IMR-90 (cell line): ENCODE measurements at regions not wholly inside any gene's neighbourhood (a gene's known extent, or its start where the extent isn't known, plus 50 kb on each side); places are given as distances from the start of the nearest gene placed in this dataset.

Experiments used
- ATAC-seq: fragments of 200-7000 bp; cut with Tn5 transposase; 2 replicates; pipeline ENCODE4 v1.9.1; 2020; ENCODE audit warnings: low read depth, mild to moderate bottlenecking, moderate library complexity
- BruUV-seq: library from RNA; stranded (reverse); fragments of 400-500 nt; replicated peaks from 2 replicates; lab custom pipeline; 2021; lab: Mats Ljungman, UMichigan
- CTCF ChIA-PET: fragments of 300-600 bp; formaldehyde crosslinking; extraction: SDS; loops from one replicate; lab custom pipeline; 2021; ENCODE audit warnings: antibody characterized with exemption; lab: Yijun Ruan, JAX
- POLR2A ChIA-PET: fragments of 300-600 bp; sonication (Branson Sonifier 250); formaldehyde crosslinking; loops from one replicate; lab custom pipeline; 2022; ENCODE audit warnings: antibody characterized with exemption; ENCODE audit not compliant: unreplicated experiment; lab: Charles Lee
- DNase-seq: peaks from one replicate; pipeline ENCODE4 v3.0.0; 2013
- H2AFZ ChIP-seq: replicated peaks from 2 replicates; pipeline ENCODE3; 2013; ENCODE audit warnings: low read length, mild to moderate bottlenecking; ENCODE audit not compliant: poor library complexity
- H2AK5ac ChIP-seq: 2 replicates; pipeline ENCODE4 v1.6.1; 2013; ENCODE audit warnings: low read depth, low read length, inconsistent platforms
- H2AK9ac ChIP-seq: replicated peaks from 2 replicates; pipeline ENCODE3; 2013; ENCODE audit warnings: mild to moderate bottlenecking, low read depth, low read length, moderate library complexity; ENCODE audit not compliant: poor library complexity
- H2BK120ac ChIP-seq: 2 replicates; pipeline ENCODE4 v1.6.1; 2013; ENCODE audit warnings: low read depth, low read length, inconsistent platforms
- H2BK15ac ChIP-seq: 3 replicates; pipeline ENCODE4 v1.6.1; 2013; ENCODE audit warnings: low read depth, low read length, inconsistent platforms
- H2BK20ac ChIP-seq: 2 replicates; pipeline ENCODE4 v1.6.1; 2013; ENCODE audit warnings: low read depth, mild to moderate bottlenecking, inconsistent platforms, low read length, moderate library complexity
- H2BK5ac ChIP-seq: 2 replicates; pipeline ENCODE4 v1.6.1; 2013; ENCODE audit warnings: mild to moderate bottlenecking, low read depth, low read length, inconsistent platforms; ENCODE audit not compliant: poor library complexity, severe bottlenecking
- H3K14ac ChIP-seq: replicated peaks from 2 replicates; pipeline ENCODE4 v1.6.1; 2013; ENCODE audit warnings: low read depth, low read length, inconsistent platforms
- H3K18ac ChIP-seq: 2 replicates; pipeline ENCODE4 v1.6.1; 2013; ENCODE audit warnings: low read depth, low read length, control low read depth
- H3K23ac ChIP-seq: 2 replicates; pipeline ENCODE4 v1.6.1; 2013; ENCODE audit warnings: low read depth, low read length, inconsistent platforms
- H3K27ac ChIP-seq: 2 replicates; pipeline ENCODE4 v1.5.1; 2013; ENCODE audit warnings: mild to moderate bottlenecking, control low read depth, low read length; ENCODE audit not compliant: insufficient read depth
- H3K27me3 ChIP-seq: 2 replicates; pipeline ENCODE4 v1.6.1; 2013; ENCODE audit warnings: low read length; ENCODE audit not compliant: control insufficient read depth, insufficient read depth
- H3K36me3 ChIP-seq: 2 replicates; pipeline ENCODE4 v1.6.1; 2013; ENCODE audit warnings: low read length, mixed read lengths; ENCODE audit not compliant: control insufficient read depth, insufficient read depth
- H3K4ac ChIP-seq: 2 replicates; pipeline ENCODE4 v1.6.1; 2013; ENCODE audit warnings: low read depth, low read length, inconsistent platforms
- H3K4me1 ChIP-seq: 2 replicates; pipeline ENCODE4 v1.6.1; 2013; ENCODE audit warnings: low read length, mixed read lengths; ENCODE audit not compliant: control insufficient read depth, insufficient read depth
- H3K4me2 ChIP-seq: 2 replicates; pipeline ENCODE4 v1.6.1; 2013; ENCODE audit warnings: low read depth, mild to moderate bottlenecking, control low read depth, low read length, moderate library complexity
- H3K4me3 ChIP-seq: 2 replicates; pipeline ENCODE4 v1.5.1; 2013; ENCODE audit warnings: low read depth, mild to moderate bottlenecking, control low read depth, low read length, moderate library complexity; ENCODE audit not compliant: insufficient read depth
- H3K56ac ChIP-seq: 2 replicates; pipeline ENCODE4 v1.6.1; 2013; ENCODE audit warnings: low read length, inconsistent platforms; ENCODE audit not compliant: insufficient read depth; ENCODE audit errors: extremely low read depth
- H3K79me1 ChIP-seq, 2 experiments: 2 replicates each; pipeline ENCODE4 v1.6.1; 2013; ENCODE audit warnings: low read length in 2 of 2, inconsistent platforms in 1 of 2, low read depth in 1 of 2
- H3K9ac ChIP-seq: 2 replicates; pipeline ENCODE4 v1.6.1; 2013; ENCODE audit warnings: low read depth, low read length, control low read depth
- H3K9me1 ChIP-seq: 2 replicates; pipeline ENCODE4 v1.6.1; 2013; ENCODE audit warnings: low read length, inconsistent platforms; ENCODE audit not compliant: insufficient read depth
- H3K9me3 ChIP-seq: 2 replicates; pipeline ENCODE4 v1.6.1; 2013; ENCODE audit warnings: low read length; ENCODE audit not compliant: control insufficient read depth, insufficient read depth
- H4K20me1 ChIP-seq: 2 replicates; pipeline ENCODE4 v1.6.1; 2013; ENCODE audit warnings: low read length, inconsistent platforms; ENCODE audit not compliant: insufficient read depth
- H4K5ac ChIP-seq: 2 replicates; pipeline ENCODE4 v1.6.1; 2013; ENCODE audit warnings: mild to moderate bottlenecking, low read depth, low read length, control low read depth
- H4K8ac ChIP-seq, 2 experiments: 2 replicates each; pipeline ENCODE4 v1.6.1; 2013; ENCODE audit warnings: low read depth in 2 of 2, low read length in 2 of 2, control low read depth in 1 of 2, inconsistent platforms in 1 of 2
- H4K91ac ChIP-seq: 2 replicates; pipeline ENCODE4 v1.6.1; 2013; ENCODE audit warnings: low read depth, low read length, inconsistent platforms; ENCODE audit not compliant: insufficient read depth
- BHLHE40 ChIP-seq: fragments of 150-350 bp; IDR thresholded peaks from 2 replicates; pipeline ENCODE4 v1.6.1; 2016; ENCODE audit warnings: mild to moderate bottlenecking, low read depth, low read length
- CEBPB ChIP-seq: IDR thresholded peaks from 2 replicates; pipeline ENCODE4 v1.6.1; 2012; ENCODE audit warnings: low read depth, low read length, improper control_type of control experiment
- CHD1 ChIP-seq: IDR thresholded peaks from 2 replicates; pipeline ENCODE4 v1.6.1; 2012; ENCODE audit warnings: low read depth, low read length, improper control_type of control experiment
- CTCF ChIP-seq: conservative IDR thresholded peaks from 2 replicates; pipeline ENCODE4 v1.5.1; 2012; ENCODE audit warnings: mild to moderate bottlenecking, low read depth, low read length, improper control_type of control experiment
- ELK1 ChIP-seq: fragments of 150-350 bp; IDR thresholded peaks from 2 replicates; pipeline ENCODE4 v1.6.1; 2016; ENCODE audit warnings: low read depth, mild to moderate bottlenecking, low read length, moderate library complexity, borderline replicate concordance
- FOS ChIP-seq: fragments of 150-350 bp; IDR thresholded peaks from 2 replicates; pipeline ENCODE4 v1.6.1; 2016; ENCODE audit warnings: low read depth, low read length
- MAFK ChIP-seq: IDR thresholded peaks from 2 replicates; pipeline ENCODE4 v1.6.1; 2012; ENCODE audit warnings: low read depth, low read length, improper control_type of control experiment
- MAZ ChIP-seq: IDR thresholded peaks from 2 replicates; pipeline ENCODE4 v1.6.1; 2012; ENCODE audit warnings: low read depth, mild to moderate bottlenecking, low read length, improper control_type of control experiment, moderate library complexity, borderline replicate concordance
- MXI1 ChIP-seq: IDR thresholded peaks from 2 replicates; pipeline ENCODE4 v1.6.1; 2012; ENCODE audit warnings: low read depth, mild to moderate bottlenecking, low read length, moderate library complexity, borderline replicate concordance
- NFE2L2 ChIP-seq: fragments of 150-350 bp; IDR thresholded peaks from 2 replicates; pipeline ENCODE4 v1.6.1; 2016; ENCODE audit warnings: low read depth, mild to moderate bottlenecking, low read length
- POLR2A ChIP-seq: IDR thresholded peaks from 2 replicates; pipeline ENCODE4 v1.6.1; 2012; ENCODE audit warnings: mild to moderate bottlenecking, low read depth, low read length
- RAD21 ChIP-seq: IDR thresholded peaks from 2 replicates; pipeline ENCODE4 v1.6.1; 2012; ENCODE audit warnings: low read length, improper control_type of control experiment
- RCOR1 ChIP-seq: IDR thresholded peaks from 2 replicates; pipeline ENCODE4 v1.6.1; 2012; ENCODE audit warnings: mild to moderate bottlenecking, low read length, improper control_type of control experiment; ENCODE audit not compliant: insufficient replicate concordance
- RFX5 ChIP-seq: IDR thresholded peaks from 2 replicates; pipeline ENCODE4 v1.8.0; 2012; ENCODE audit warnings: low read depth, mild to moderate bottlenecking, low read length, moderate library complexity
- SMC3 ChIP-seq: fragments of 150-350 bp; IDR thresholded peaks from 2 replicates; pipeline ENCODE4 v1.6.1; 2016; ENCODE audit warnings: low read depth, mild to moderate bottlenecking, antibody characterized with exemption, low read length, moderate library complexity
- USF2 ChIP-seq: fragments of 150-350 bp; IDR thresholded peaks from 2 replicates; pipeline ENCODE4 v1.6.1; 2017; ENCODE audit warnings: mild to moderate bottlenecking, antibody characterized with exemption, low read length, low read depth
- WGBS, 2 experiments: methylation state at CpG; one replicate each; pipeline versions ENCODE4 v1.1.5 to v1.1.7; 2013; ENCODE audit warnings: missing lambda C conversion rate in 2 of 2; ENCODE audit not compliant: insufficient read length in 1 of 2; ENCODE audit errors: extremely low coverage in 2 of 2; 5-methylcytosine and 5-hydroxymethylcytosine counted together
- dilution Hi-C: fragments of 300-500 bp; cut with HindIII; formaldehyde crosslinking; loops from one replicate; pipeline ENCODE4 v1.14.3; 2018; ENCODE audit warnings: low sequenced_read_pairs; ENCODE audit not compliant: unreplicated experiment
- in situ Hi-C: fragments of 300-500 bp; cut with MboI; formaldehyde crosslinking; loops from 3 replicates; pipeline ENCODE4 v1.14.3; 2019; ENCODE audit warnings: low sequenced_read_pairs, inconsistent platforms, mixed read lengths
- intact Hi-C: fragments of 100-400 bp; cut with micrococcal nuclease; formaldehyde crosslinking; loops from 2 replicates; pipeline ENCODE4 v1.10.0; 2022

GRCh38 chr3:144314946-144315345, 343.3 kb downstream of the DIPK2A start:
- Histone ChIP-seq H4K91ac (no peak overlapping the region), H3K4me1 (no peaks in the 10 kb centered on the region), H3K36me3 (no peaks in the 10 kb centered on the region), H2BK15ac (no peak overlapping the region), H3K27me3 (no peaks in the 10 kb centered on the region), H4K20me1 (no peaks in the 10 kb centered on the region), H2AFZ (no peak overlapping the region), H3K9me3 (no peaks in the 10 kb centered on the region), H4K5ac (no peak overlapping the region), H3K79me1 (no peaks in the 10 kb centered on the region), H2BK20ac (no peak overlapping the region), H3K18ac (no peak overlapping the region), H2BK120ac (no peak overlapping the region), H3K4me2 (no peak overlapping the region), H2AK5ac (no peak overlapping the region), H4K8ac (no peak overlapping the region), H3K23ac (no peak overlapping the region), H3K27ac (no peak overlapping the region), H3K9ac (no peak overlapping the region), H3K4me3 (no peak overlapping the region), H2AK9ac (no peak overlapping the region), H3K14ac (no peak overlapping the region), H3K56ac (no peak overlapping the region), H3K9me1 (no peaks in the 10 kb centered on the region), H3K4ac (no peak overlapping the region), H2BK5ac (no peak overlapping the region)
- intact Hi-C loops (no loop called here), in situ Hi-C loops (no loop called here), dilution Hi-C loops (no loop called here)
- DNase-seq = no peak
- POLR2A ChIA-PET = no interaction called here
- CTCF ChIA-PET = no interaction called here
- no TSS peak for BruUV-seq
- 75% methylated on average over 1 of the region's 3 CpGs; no CpG with 5 or more reads in 1 of the 2 experiments for WGBS, 2 experiments
- no peak for ATAC-seq
- TF ChIP-seq RCOR1 = no peak
- no peak for TF ChIP-seq FOS
- no peak for TF ChIP-seq BHLHE40
- TF ChIP-seq CTCF = no peak
- no peak for TF ChIP-seq CHD1
- no peak for TF ChIP-seq RFX5
- TF ChIP-seq POLR2A = no peak
- TF ChIP-seq RAD21 = no peak
- TF ChIP-seq MAFK = no peak
- no peak for TF ChIP-seq SMC3
- TF ChIP-seq NFE2L2 = no peak
- no peak for TF ChIP-seq ELK1
- no peak for TF ChIP-seq CEBPB
- no peak for TF ChIP-seq MXI1
- no peak for TF ChIP-seq MAZ
- TF ChIP-seq USF2 = no peak
